GM10248 (cell line): ENCODE measurements at regions not wholly inside any gene's neighbourhood (a gene's known extent, or its start where the extent isn't known, plus 50 kb on each side); places are given as distances from the start of the nearest gene placed in this dataset.
A peak's percentile ranks its signal among the peaks of the same experiment; 100 is the strongest.

Experiments used
- CTCF ChIA-PET: fragments of 300-600 bp; sonication (Branson Sonifier 250); formaldehyde crosslinking; extraction: SDS; loops from one replicate; lab custom pipeline; 2021; ENCODE audit warnings: antibody characterized with exemption; lab: Yijun Ruan, JAX
- POLR2A ChIA-PET: fragments of 350-650 bp; sonication (Branson Sonifier 250); formaldehyde crosslinking; extraction: SDS; loops from one replicate; lab custom pipeline; 2020; ENCODE audit warnings: antibody characterized with exemption; lab: Yijun Ruan, JAX
- DNase-seq: peaks from one replicate; pipeline ENCODE4 v3.0.0; 2012; ENCODE audit errors: extremely low spot score
- CTCF ChIP-seq: IDR thresholded peaks from 2 replicates; pipeline ENCODE4 v1.5.1; 2012; ENCODE audit warnings: mild to moderate bottlenecking, low read depth; ENCODE audit errors: extremely low read depth, missing control alignments, control extremely low read depth

GRCh38 chr10:6313111-6313895, 110.6 kb downstream of the PFKFB3 start:
- POLR2A ChIA-PET = interaction anchor here (0.8 kb wide), 1 partner anchor 111 kb away, joined by 3 read pairs; the partner anchor contains the start of gene PFKFB3
- TF ChIP-seq CTCF = no peak
- no peak for DNase-seq
- CTCF ChIA-PET = interaction anchor here (0.7 to 3.0 kb wide), 9 partner anchors 11 to 111 kb away, joined by 3 to 10 read pairs (median 3); partner anchors contain the start of gene PFKFB3

- POLR2A ChIA-PET = no interaction called here
- no peak for TF ChIP-seq CTCF
- no peak for DNase-seq
- CTCF ChIA-PET = interaction anchor here (1.4 kb wide), 1 partner anchor 71 kb away, joined by 4 read pairs; no protein-coding TSS in a partner anchor
Measured at GRCh38 chr10:6314620-6315205, 112.0 kb downstream of the PFKFB3 start.

- no peak for DNase-seq
- ChIA-PET CTCF (interaction anchor here (1.2 kb wide), 1 partner anchor 31 kb away, joined by 3 read pairs; no protein-coding TSS in a partner anchor), POLR2A (no interaction called here)
- no peak for TF ChIP-seq CTCF
Measured at GRCh38 chr10:6319119-6319518, 116.4 kb downstream of the PFKFB3 start.

- TF ChIP-seq CTCF = no peak
- POLR2A ChIA-PET = interaction anchor here (0.6 kb wide), 1 partner anchor 33 kb away, joined by 3 read pairs; no protein-coding TSS in a partner anchor
- CTCF ChIA-PET = interaction anchor here (0.9 to 1.3 kb wide), 4 partner anchors 8 to 81 kb away, joined by 3 to 4 read pairs (median 4); no protein-coding TSS in a partner anchor
- peak; percentile 34 for DNase-seq
Measured at GRCh38 chr10:6320320-6321010, 117.7 kb downstream of the PFKFB3 start.

GRCh38 chr10:6321880-6322279, 119.1 kb downstream of the PFKFB3 start:
- CTCF ChIA-PET = no interaction called here
- no peak for TF ChIP-seq CTCF
- POLR2A ChIA-PET = no interaction called here
- DNase-seq = no peak

- TF ChIP-seq CTCF = no peak
- no peak for DNase-seq
- ChIA-PET CTCF (no interaction called here), POLR2A (no interaction called here)
Measured at GRCh38 chr10:6322805-6323204, 120.1 kb downstream of the PFKFB3 start.
